ENCODE measurements at regions not wholly inside any gene's neighbourhood (a gene's known extent, or its start where the extent isn't known, plus 50 kb on each side); places are given as distances from the start of the nearest gene placed in this dataset.

- TF ChIP-seq CTCF (IDR thresholded peaks at IDR 0.05; ENCODE audit: insufficient read depth, low read length, poor library complexity, severe bottlenecking) (no peak), EZH2phosphoT487 (conservative IDR thresholded peaks at IDR 0.05; ENCODE audit: low read length) (no peak)
Observed at GRCh38 chr22:49497266-49497665, 330.4 kb downstream of the BRD1 start.
